Smooth muscle cell (in vitro differentiated cells): ENCODE measurements at regions not wholly inside any gene's neighbourhood (a gene's known extent, or its start where the extent isn't known, plus 50 kb on each side); places are given as distances from the start of the nearest gene placed in this dataset.

Experiments used
- DNase-seq: peaks from one replicate; lab custom pipeline; 2025; ENCODE audit not compliant: unreplicated experiment; lab: John Stamatoyannopoulos, UW
- H2AFZ ChIP-seq: fragments of 200-600 bp; sonication (generic); 2 replicates; pipeline ENCODE4 v1.6.0; 2016; ENCODE audit warnings: antibody characterized with exemption, low read depth, mild to moderate bottlenecking
- H3F3A ChIP-seq: fragments of 200-600 bp; sonication (generic); 2 replicates; pipeline ENCODE4 v1.6.0; 2017; ENCODE audit warnings: antibody characterized with exemption, low read depth
- H3K27ac ChIP-seq: fragments of 200-600 bp; sonication (generic); 2 replicates; pipeline ENCODE4 v1.5.1; 2016; ENCODE audit warnings: low read depth, mild to moderate bottlenecking
- H3K27me3 ChIP-seq: fragments of 200-600 bp; sonication (generic); 2 replicates; pipeline ENCODE4 v1.6.1; 2016; ENCODE audit warnings: low read depth, mild to moderate bottlenecking
- H3K36me3 ChIP-seq: fragments of 200-600 bp; sonication (generic); 2 replicates; pipeline ENCODE4 v1.5.1; 2016; ENCODE audit warnings: low read depth
- H3K4me1 ChIP-seq: fragments of 200-600 bp; sonication (generic); 2 replicates; pipeline ENCODE4 v1.5.1; 2016; ENCODE audit warnings: low read depth
- H3K4me2 ChIP-seq: fragments of 200-600 bp; sonication (generic); 2 replicates; pipeline ENCODE4 v1.6.0; 2016; ENCODE audit warnings: mild to moderate bottlenecking
- H3K4me3 ChIP-seq: fragments of 200-600 bp; sonication (generic); 2 replicates; pipeline ENCODE4 v1.5.1; 2016; ENCODE audit warnings: mild to moderate bottlenecking
- H3K79me2 ChIP-seq: fragments of 200-600 bp; sonication (generic); 2 replicates; pipeline ENCODE4 v1.6.0; 2016; ENCODE audit warnings: low read depth, mild to moderate bottlenecking
- H3K9ac ChIP-seq: fragments of 200-600 bp; sonication (generic); 2 replicates; pipeline ENCODE4 v1.6.0; 2016; ENCODE audit warnings: low read depth
- H3K9me3 ChIP-seq: fragments of 200-600 bp; sonication (generic); replicated peaks from 2 replicates; pipeline ENCODE4 v1.5.1; 2016; ENCODE audit warnings: low read depth
- H4K20me1 ChIP-seq: fragments of 200-600 bp; sonication (generic); 2 replicates; pipeline ENCODE4 v1.6.0; 2016; ENCODE audit warnings: low read depth
- CTCF ChIP-seq: fragments of 200-600 bp; sonication (generic); IDR thresholded peaks from 2 replicates; pipeline ENCODE4 v1.5.1; 2017; ENCODE audit warnings: borderline replicate concordance, mild to moderate bottlenecking, antibody characterized with exemption; ENCODE audit not compliant: insufficient read depth, poor library complexity, severe bottlenecking
- WGBS: methylation state at CpG from one replicate; pipeline ENCODE4 v1.1.7; 2016; ENCODE audit warnings: low lambda C conversion rate; 5-methylcytosine and 5-hydroxymethylcytosine counted together

DNA sequence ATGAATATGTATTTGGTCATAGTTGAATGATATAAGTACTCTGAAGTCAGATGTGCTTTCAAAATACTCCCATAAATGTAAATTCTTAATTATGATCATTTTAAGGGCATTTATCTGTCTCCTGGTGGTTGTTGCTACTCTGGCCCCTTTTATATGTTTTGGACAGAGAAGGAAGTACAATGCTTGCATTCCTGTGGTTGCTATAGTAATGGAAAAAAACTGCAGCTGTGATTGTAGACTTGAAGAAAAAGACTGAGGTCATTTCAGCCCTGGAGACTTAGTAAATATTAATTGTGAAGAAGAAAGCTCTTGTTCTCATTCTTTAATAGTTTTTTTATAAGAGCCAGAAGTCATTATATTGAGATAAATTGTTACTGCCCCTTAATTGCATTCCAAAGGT is 70.2 kb upstream of the FERD3L start:
- Histone ChIP-seq H3K4me1 (peaks cover 8% of the 10 kb centered on the region), H3K9me3 (no peaks in the 10 kb centered on the region), H3F3A (no peaks in the 10 kb centered on the region), H2AFZ (peak overlapping the region; percentile 76), H3K27me3 (no peaks in the 10 kb centered on the region), H3K36me3 (no peaks in the 10 kb centered on the region), H3K4me2 (peak overlapping the region; percentile 52), H3K4me3 (no peak overlapping the region), H3K27ac (peak overlapping the region; percentile 81), H3K9ac (peak overlapping the region; percentile 45), H4K20me1 (no peaks in the 10 kb centered on the region), H3K79me2 (peaks cover 6% of the 10 kb centered on the region)
- TF ChIP-seq CTCF = no peak
- no peak for DNase-seq

- Histone ChIP-seq H3K36me3 (no peaks in the 10 kb centered on the region), H2AFZ (peak overlapping the region; percentile 76), H3K27me3 (no peaks in the 10 kb centered on the region), H3K4me3 (no peak overlapping the region), H3K9me3 (no peaks in the 10 kb centered on the region), H3F3A (no peaks in the 10 kb centered on the region), H3K4me1 (peaks cover 8% of the 10 kb centered on the region), H3K27ac (peak overlapping the region; percentile 81), H3K79me2 (peaks cover 6% of the 10 kb centered on the region), H3K9ac (no peak overlapping the region), H3K4me2 (peak overlapping the region; percentile 52), H4K20me1 (no peaks in the 10 kb centered on the region)
- 65% methylated on average over 6 of the region's 6 CpGs for WGBS
- DNase-seq = no peak
- no peak for TF ChIP-seq CTCF
These were observed 68.5 kb upstream of the FERD3L start for GRCh38 chr7:19213746-19214145.

GRCh38 chr7:19210893-19211413 is 65.7 kb upstream of the FERD3L start:
- no peaks in the 10 kb centered on the region for H3K9me3 ChIP-seq
- H4K20me1 ChIP-seq = no peaks in the 10 kb centered on the region
- whole genome bisulfite sequencing = 11% methylated on average over 5 of the region's 5 CpGs
- H3K27ac ChIP-seq = peak overlapping the region; percentile 39
- TF ChIP-seq CTCF = no peak
- no peaks in the 10 kb centered on the region for H3K27me3 ChIP-seq
- peaks cover 8% of the 10 kb centered on the region for H3K4me1 ChIP-seq
- no peaks in the 10 kb centered on the region for H3F3A ChIP-seq
- H3K4me2 ChIP-seq = peak overlapping the region; percentile 81
- DNase-seq = no peak
- H3K79me2 ChIP-seq = peaks cover 3% of the 10 kb centered on the region
- H3K36me3 ChIP-seq = no peaks in the 10 kb centered on the region
- peak overlapping the region; percentile 80 for H2AFZ ChIP-seq
- H3K4me3 ChIP-seq = peak overlapping the region; percentile 31
- no peak overlapping the region for H3K9ac ChIP-seq

DNA sequence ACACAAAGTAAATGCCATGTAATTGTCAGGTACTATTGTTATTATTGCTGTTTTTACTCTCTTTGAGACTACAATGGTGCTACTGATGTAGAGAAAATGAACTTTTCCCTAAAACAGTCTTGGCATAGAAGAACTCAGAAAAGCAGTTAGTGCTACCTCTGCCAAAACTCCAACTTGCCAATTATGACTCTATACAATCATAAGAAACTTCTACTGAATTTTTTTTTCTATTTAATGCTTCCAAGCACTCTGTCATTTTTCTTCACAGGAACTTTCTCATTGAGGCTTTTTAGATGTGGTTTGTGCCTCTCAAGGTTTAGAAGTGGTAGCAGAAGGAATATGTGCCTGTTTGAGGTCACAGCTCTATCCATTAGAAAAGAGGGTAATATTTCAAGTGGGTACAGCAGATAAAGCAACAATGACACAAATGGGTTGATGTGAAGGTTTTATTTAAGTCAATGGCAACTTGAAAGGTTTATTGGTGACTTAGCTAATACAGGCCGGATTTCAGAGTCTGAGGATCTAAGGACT is 64.0 kb upstream of the FERD3L start:
- Histone ChIP-seq H3K27me3 (no peaks in the 10 kb centered on the region), H3K4me2 (peak overlapping the region; percentile 81), H3K36me3 (no peaks in the 10 kb centered on the region), H3K79me2 (no peaks in the 10 kb centered on the region), H3F3A (no peaks in the 10 kb centered on the region), H3K9ac (no peak overlapping the region), H3K27ac (peak overlapping the region; percentile 39), H2AFZ (peak overlapping the region; percentile 80), H3K9me3 (no peaks in the 10 kb centered on the region), H3K4me3 (no peak overlapping the region), H4K20me1 (no peaks in the 10 kb centered on the region), H3K4me1 (no peaks in the 10 kb centered on the region)
- WGBS = 32% methylated on average over 1 of the region's 1 CpG
- no peak for DNase-seq
- no peak for TF ChIP-seq CTCF
